KMS-11 (cell line): ENCODE measurements at regions not wholly inside any gene's neighbourhood (a gene's known extent, or its start where the extent isn't known, plus 50 kb on each side); places are given as distances from the start of the nearest gene placed in this dataset.
"Not testable (repeated sequence)": the region's sequence is repeated elsewhere in the genome, so short reads cannot be mapped to it uniquely, and the experiment has no call there.

Experiments
- H2AFZ ChIP-seq: fragments of 200-600 bp; sonication (generic); 2 replicates; pipeline ENCODE4 v1.6.1; 2016; ENCODE audit warnings: antibody characterized with exemption, mixed run types, low read depth
- H3K27ac ChIP-seq: fragments of 200-600 bp; sonication (generic); 2 replicates; pipeline ENCODE4 v1.6.1; 2016; ENCODE audit warnings: mild to moderate bottlenecking, mixed run types
- H3K27me3 ChIP-seq: fragments of 200-600 bp; sonication (generic); 2 replicates; pipeline ENCODE4 v1.6.1; 2017; ENCODE audit warnings: mild to moderate bottlenecking, low read depth, mixed run types, moderate library complexity; ENCODE audit not compliant: insufficient read depth
- H3K36me3 ChIP-seq: fragments of 200-600 bp; sonication (generic); 2 replicates; pipeline ENCODE4 v1.6.1; 2017; ENCODE audit warnings: mild to moderate bottlenecking, mixed run types; ENCODE audit not compliant: insufficient read depth
- H3K4me1 ChIP-seq: fragments of 200-600 bp; sonication (generic); 2 replicates; pipeline ENCODE4 v1.6.1; 2016; ENCODE audit warnings: mild to moderate bottlenecking, low read depth, mixed run types; ENCODE audit not compliant: poor library complexity, severe bottlenecking
- H3K4me2 ChIP-seq: fragments of 200-600 bp; sonication (generic); 2 replicates; pipeline ENCODE4 v1.7.0; 2016; ENCODE audit warnings: mild to moderate bottlenecking, mixed run types
- H3K4me3 ChIP-seq: fragments of 200-600 bp; sonication (generic); IDR thresholded peaks from 2 replicates; pipeline ENCODE4 v1.6.1; 2017; ENCODE audit warnings: low read depth, low read length, mixed read lengths; ENCODE audit not compliant: insufficient read depth
- H3K79me2 ChIP-seq: fragments of 200-600 bp; sonication (generic); 2 replicates; pipeline ENCODE4 v1.6.1; 2016; ENCODE audit warnings: low read depth, mixed run types; ENCODE audit not compliant: insufficient read depth
- H3K9ac ChIP-seq: fragments of 200-600 bp; sonication (generic); 2 replicates; pipeline ENCODE4 v1.6.1; 2016; ENCODE audit warnings: mild to moderate bottlenecking, mixed run types
- H4K20me1 ChIP-seq: fragments of 200-600 bp; sonication (generic); 2 replicates; pipeline ENCODE4 v1.6.1; 2016; ENCODE audit warnings: mild to moderate bottlenecking, mixed run types; ENCODE audit not compliant: insufficient read depth
- TF ChIP-seq, protein P1 (sequence below): fragments of 200-600 bp; sonication (generic); conservative IDR thresholded peaks from 2 replicates; pipeline ENCODE4 v1.6.1; 2017; ENCODE audit warnings: low read depth, mild to moderate bottlenecking, antibody characterized with exemption, low read length, moderate library complexity, mixed read lengths

DNA sequence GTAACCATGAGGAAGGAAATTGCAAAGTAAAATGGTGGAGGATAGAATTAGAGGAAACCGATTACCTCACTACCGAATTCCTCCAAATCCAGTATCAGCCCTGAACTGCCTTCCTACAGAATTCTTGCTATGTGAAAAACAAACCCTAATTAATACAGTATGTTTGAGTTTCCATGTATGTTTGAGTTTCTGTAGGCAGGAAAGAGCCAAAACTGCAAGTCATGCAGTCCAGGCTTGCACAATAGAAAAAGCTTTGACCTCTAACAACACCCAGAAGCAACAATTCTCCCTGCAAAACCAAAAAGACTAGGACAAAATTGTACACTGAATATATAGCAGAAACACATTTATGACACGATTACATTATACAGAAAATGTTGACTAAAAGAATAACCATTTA lies 614.8 kb downstream of the DIPK2A start:
- no peaks in the 10 kb centered on the region for H3K4me1 ChIP-seq
- no peaks in the 10 kb centered on the region for H3K79me2 ChIP-seq
- H4K20me1 ChIP-seq, result no peaks in the 10 kb centered on the region
- no peak overlapping the region for H3K4me3 ChIP-seq
- no peak overlapping the region for H3K4me2 ChIP-seq
- TF ChIP-seq, protein P1, sequence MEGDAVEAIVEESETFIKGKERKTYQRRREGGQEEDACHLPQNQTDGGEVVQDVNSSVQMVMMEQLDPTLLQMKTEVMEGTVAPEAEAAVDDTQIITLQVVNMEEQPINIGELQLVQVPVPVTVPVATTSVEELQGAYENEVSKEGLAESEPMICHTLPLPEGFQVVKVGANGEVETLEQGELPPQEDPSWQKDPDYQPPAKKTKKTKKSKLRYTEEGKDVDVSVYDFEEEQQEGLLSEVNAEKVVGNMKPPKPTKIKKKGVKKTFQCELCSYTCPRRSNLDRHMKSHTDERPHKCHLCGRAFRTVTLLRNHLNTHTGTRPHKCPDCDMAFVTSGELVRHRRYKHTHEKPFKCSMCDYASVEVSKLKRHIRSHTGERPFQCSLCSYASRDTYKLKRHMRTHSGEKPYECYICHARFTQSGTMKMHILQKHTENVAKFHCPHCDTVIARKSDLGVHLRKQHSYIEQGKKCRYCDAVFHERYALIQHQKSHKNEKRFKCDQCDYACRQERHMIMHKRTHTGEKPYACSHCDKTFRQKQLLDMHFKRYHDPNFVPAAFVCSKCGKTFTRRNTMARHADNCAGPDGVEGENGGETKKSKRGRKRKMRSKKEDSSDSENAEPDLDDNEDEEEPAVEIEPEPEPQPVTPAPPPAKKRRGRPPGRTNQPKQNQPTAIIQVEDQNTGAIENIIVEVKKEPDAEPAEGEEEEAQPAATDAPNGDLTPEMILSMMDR, result no peak
- no peaks in the 10 kb centered on the region for H3K36me3 ChIP-seq
- H2AFZ ChIP-seq, result no peak overlapping the region
- no peak overlapping the region for H3K9ac ChIP-seq
- H3K27ac ChIP-seq, result no peak overlapping the region
- no peaks in the 10 kb centered on the region for H3K27me3 ChIP-seq

DNA sequence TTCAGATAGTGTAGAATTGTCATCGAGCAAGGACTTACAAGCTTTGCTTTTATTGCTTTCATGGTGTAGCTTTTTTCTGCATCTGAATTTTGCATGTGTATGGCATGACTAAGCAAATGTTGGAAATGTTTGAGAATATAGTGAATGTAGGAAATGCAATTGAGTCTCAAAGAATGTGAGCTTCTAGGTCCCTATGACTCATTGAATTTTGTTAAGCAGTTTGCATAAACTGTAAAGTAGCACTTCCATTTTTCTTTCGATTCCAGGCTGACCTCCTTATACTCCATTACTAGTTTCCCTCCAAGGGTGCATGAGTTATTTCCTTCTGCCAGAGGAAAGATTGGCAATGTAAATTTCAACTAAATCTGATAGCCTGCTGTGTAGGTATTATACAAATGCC lies 619.2 kb downstream of the DIPK2A start:
- Histone ChIP-seq H3K27ac (no peak overlapping the region), H2AFZ (no peak overlapping the region)
- TF ChIP-seq, protein P1, result no peak

DNA sequence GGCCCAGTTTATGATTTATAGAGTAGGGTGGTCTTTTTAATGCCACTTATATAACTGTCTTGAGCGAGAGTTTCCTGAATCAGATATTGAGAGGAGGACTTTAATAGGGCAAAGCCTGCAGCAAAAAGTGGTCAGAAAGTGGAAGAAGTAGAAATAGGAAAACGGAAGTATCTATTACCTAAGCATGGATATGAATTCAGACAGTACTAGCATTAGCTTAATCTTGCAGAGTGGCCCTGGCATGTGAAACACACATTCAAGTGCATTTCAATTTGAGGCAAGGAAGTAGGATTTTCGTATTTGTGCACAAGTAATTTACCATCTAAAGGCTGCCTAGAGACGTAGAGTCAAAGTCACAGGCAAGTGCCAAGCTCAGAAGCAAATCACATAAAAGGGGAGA lies 622.3 kb downstream of the DIPK2A start:
- H2AFZ ChIP-seq, result no peak overlapping the region

More for the DNA sequence above, 619.2 kb downstream of the DIPK2A start:
- Histone ChIP-seq H3K4me3 (no peak overlapping the region), H3K4me2 (no peak overlapping the region), H4K20me1 (no peaks in the 10 kb centered on the region), H3K36me3 (no peaks in the 10 kb centered on the region), H3K9ac (no peak overlapping the region), H3K4me1 (no peaks in the 10 kb centered on the region), H3K79me2 (no peaks in the 10 kb centered on the region), H3K27me3 (no peaks in the 10 kb centered on the region)

DNA sequence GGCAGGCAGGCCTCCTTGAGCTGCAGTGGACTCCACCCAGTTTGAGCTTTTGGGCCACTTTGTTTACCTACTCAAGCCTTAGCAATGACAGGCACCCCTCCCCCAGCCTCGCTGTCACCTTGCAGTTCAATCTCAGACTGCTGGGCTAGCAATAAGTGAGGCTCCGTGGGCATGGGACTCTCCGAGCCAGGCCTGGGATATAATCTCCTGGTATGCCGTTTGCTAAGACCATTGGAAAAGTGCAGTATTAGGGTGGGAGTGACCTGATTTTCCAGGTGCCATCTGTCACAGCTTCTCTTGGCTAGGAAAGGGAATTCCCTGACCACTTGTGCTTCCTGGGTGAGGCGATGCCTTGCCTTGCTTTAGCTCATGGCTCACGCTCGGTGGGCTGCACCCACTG lies 648.6 kb downstream of the DIPK2A start:
- not testable (repeated sequence) for H3K4me1 ChIP-seq

More for the DNA sequence above, 622.3 kb downstream of the DIPK2A start:
- no peaks in the 10 kb centered on the region for H3K79me2 ChIP-seq
- no peak overlapping the region for H3K4me3 ChIP-seq
- H3K4me1 ChIP-seq, result no peaks in the 10 kb centered on the region
- H3K27me3 ChIP-seq, result no peaks in the 10 kb centered on the region
- H3K9ac ChIP-seq, result no peak overlapping the region
- no peak overlapping the region for H3K4me2 ChIP-seq
- no peaks in the 10 kb centered on the region for H4K20me1 ChIP-seq
- TF ChIP-seq, protein P1, result no peak
- H3K27ac ChIP-seq, result no peak overlapping the region
- H3K36me3 ChIP-seq, result no peaks in the 10 kb centered on the region

DNA sequence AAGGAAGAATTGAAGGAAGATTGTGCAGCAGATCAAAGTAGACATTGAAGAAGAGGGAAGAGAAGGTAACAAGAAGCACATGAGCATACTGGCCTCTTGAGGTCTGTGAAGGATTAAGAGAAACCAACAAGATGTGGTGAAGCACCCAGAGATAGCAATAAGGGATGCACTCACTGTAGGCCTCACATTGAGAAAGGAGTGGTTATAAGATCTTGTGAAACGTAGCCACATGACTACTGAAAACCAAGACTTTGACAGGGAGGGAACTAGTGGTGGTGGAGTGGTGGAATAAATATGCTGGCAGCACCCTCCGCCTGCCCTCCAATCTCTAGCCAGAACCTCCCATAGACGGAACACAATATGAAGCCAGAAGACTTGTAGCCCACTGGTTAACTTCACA lies 651.2 kb downstream of the DIPK2A start:
- Histone ChIP-seq H3K4me3 (no peak overlapping the region), H3K79me2 (no peaks in the 10 kb centered on the region), H2AFZ (no peak overlapping the region), H3K27me3 (no peaks in the 10 kb centered on the region), H3K27ac (no peak overlapping the region), H4K20me1 (no peaks in the 10 kb centered on the region), H3K4me1 (no peaks in the 10 kb centered on the region), H3K9ac (no peak overlapping the region), H3K4me2 (no peak overlapping the region), H3K36me3 (no peaks in the 10 kb centered on the region)
- TF ChIP-seq, protein P1, result no peak

More for the DNA sequence above, 648.6 kb downstream of the DIPK2A start:
- not testable (repeated sequence) for H2AFZ ChIP-seq, H3K4me2 ChIP-seq, H4K20me1 ChIP-seq, H3K36me3 ChIP-seq, H3K79me2 ChIP-seq, H3K4me3 ChIP-seq, H3K27ac ChIP-seq, H3K9ac ChIP-seq, H3K27me3 ChIP-seq
